ENCODE measurements at regions not wholly inside any gene's neighbourhood (a gene's known extent, or its start where the extent isn't known, plus 50 kb on each side); places are given as distances from the start of the nearest gene placed in this dataset.
A peak's percentile ranks its signal among the peaks of the same experiment; 100 is the strongest.

GRCh38 chr10:125350519-125350918, 190.2 kb upstream of the CTBP2 start:
- Histone ChIP-seq H3K4me1 (ENCODE audit: control insufficient read depth in 2 of 2, insufficient read depth in 1 of 2, low read depth in 1 of 2, low read length in 2 of 2) (no peaks in the 10 kb centered on the region), H3K23ac (ENCODE audit: low read depth, low read length, poor library complexity) (no peak overlapping the region), H3K27me3 (ENCODE audit: control insufficient read depth in 3 of 3, insufficient read depth in 3 of 3, low read depth in 1 of 3, low read length in 3 of 3) (peaks cover 0 to 4% (median 0%) of the 10 kb centered on the region in 3 experiments), H3K9ac (ENCODE audit: low read depth, low read length, poor library complexity) (no peak overlapping the region), H2BK120ac (ENCODE audit: low read depth, low read length) (no peak overlapping the region), H3K4me2 (ENCODE audit: insufficient read depth, low read length, poor library complexity, severe bottlenecking) (no peak overlapping the region), H4K8ac (ENCODE audit: low read depth, low read length) (no peak overlapping the region), H3K4ac (ENCODE audit: low read length) (no peak overlapping the region), H3K18ac (ENCODE audit: low read length) (no peak overlapping the region), H3K79me1 (ENCODE audit: low read depth, low read length) (no peaks in the 10 kb centered on the region), H2BK15ac (ENCODE audit: low read length) (no peak overlapping the region), H3K36me3 (replicated peaks in 1 of 2; ENCODE audit: control insufficient read depth in 2 of 2, insufficient read depth in 2 of 2, low read length in 2 of 2) (no peaks in the 10 kb centered on the region), H3K14ac (ENCODE audit: low read length) (no peak overlapping the region), H2BK12ac (ENCODE audit: low read length) (no peak overlapping the region), H3K4me3 (ENCODE audit: low read length in 2 of 2) (no peak overlapping the region), H4K91ac (ENCODE audit: low read depth, low read length, poor library complexity) (no peak overlapping the region), H2AFZ (ENCODE audit: low read length) (no peak overlapping the region), H2AK5ac (ENCODE audit: low read depth, low read length) (no peak overlapping the region), H3K27ac (replicated peaks; ENCODE audit: low read length) (no peak overlapping the region), H2BK5ac (ENCODE audit: low read length) (no peak overlapping the region), H3K9me3 (replicated peaks in 1 of 2; ENCODE audit: control insufficient read depth in 2 of 2, insufficient read depth in 1 of 2, low read depth in 1 of 2, low read length in 2 of 2) (peaks cover 0 to 3% of the 10 kb centered on the region in 2 donors)
- no CpG with 5 or more reads among the region's 2 CpGs for WGBS, 2 donors (ENCODE audit: extremely low coverage in 2 of 2, insufficient read length in 2 of 2, insufficient replicate concordance in 1 of 2)
- no peak for DNase-seq (ENCODE audit: low spot score)

GRCh38 chr10:125348536-125348935, 188.2 kb upstream of the CTBP2 start:
- Histone ChIP-seq H2BK15ac (ENCODE audit: low read length) (no peak overlapping the region), H3K36me3 (replicated peaks in 1 of 2; ENCODE audit: control insufficient read depth in 2 of 2, insufficient read depth in 2 of 2, low read length in 2 of 2) (no peaks in the 10 kb centered on the region), H3K79me1 (ENCODE audit: low read depth, low read length) (no peaks in the 10 kb centered on the region), H3K9me3 (replicated peaks in 1 of 2; ENCODE audit: control insufficient read depth in 2 of 2, insufficient read depth in 1 of 2, low read depth in 1 of 2, low read length in 2 of 2) (peaks cover 0 to 3% of the 10 kb centered on the region in 2 donors), H2AK5ac (ENCODE audit: low read depth, low read length) (no peak overlapping the region), H3K4ac (ENCODE audit: low read length) (no peak overlapping the region), H2BK120ac (ENCODE audit: low read depth, low read length) (no peak overlapping the region), H3K4me3 (ENCODE audit: low read length in 2 of 2) (no peak overlapping the region), H2AFZ (ENCODE audit: low read length) (no peak overlapping the region), H3K18ac (ENCODE audit: low read length) (no peak overlapping the region), H3K27ac (replicated peaks; ENCODE audit: low read length) (no peak overlapping the region), H4K91ac (ENCODE audit: low read depth, low read length, poor library complexity) (no peak overlapping the region), H3K9ac (ENCODE audit: low read depth, low read length, poor library complexity) (no peak overlapping the region), H4K8ac (ENCODE audit: low read depth, low read length) (no peak overlapping the region), H3K27me3 (ENCODE audit: control insufficient read depth in 3 of 3, insufficient read depth in 3 of 3, low read depth in 1 of 3, low read length in 3 of 3) (peaks cover 0 to 4% (median 0%) of the 10 kb centered on the region in 3 experiments), H2BK12ac (ENCODE audit: low read length) (no peak overlapping the region), H2BK5ac (ENCODE audit: low read length) (no peak overlapping the region), H3K4me2 (ENCODE audit: insufficient read depth, low read length, poor library complexity, severe bottlenecking) (no peak overlapping the region), H3K23ac (ENCODE audit: low read depth, low read length, poor library complexity) (no peak overlapping the region), H3K4me1 (ENCODE audit: control insufficient read depth in 2 of 2, insufficient read depth in 1 of 2, low read depth in 1 of 2, low read length in 2 of 2) (no peaks in the 10 kb centered on the region), H3K14ac (ENCODE audit: low read length) (no peak overlapping the region)
- DNase-seq (ENCODE audit: low spot score) = no peak
- WGBS, 2 donors (ENCODE audit: extremely low coverage in 2 of 2, insufficient read length in 2 of 2, insufficient replicate concordance in 1 of 2) = no CpG with 5 or more reads among the region's 2 CpGs

- H2AK5ac ChIP-seq (ENCODE audit: low read depth, low read length) = no peak overlapping the region
- no peak overlapping the region for H2BK15ac ChIP-seq (ENCODE audit: low read length)
- H3K27ac ChIP-seq (replicated peaks; ENCODE audit: low read length) = no peak overlapping the region
- H3K36me3 ChIP-seq (replicated peaks in 1 of 2; ENCODE audit: control insufficient read depth in 2 of 2, insufficient read depth in 2 of 2, low read length in 2 of 2) = no peaks in the 10 kb centered on the region
- no peak overlapping the region for H3K14ac ChIP-seq (ENCODE audit: low read length)
- H3K79me1 ChIP-seq (ENCODE audit: low read depth, low read length) = no peaks in the 10 kb centered on the region
- H2BK120ac ChIP-seq (ENCODE audit: low read depth, low read length) = no peak overlapping the region
- no peak for DNase-seq (ENCODE audit: low spot score)
- no peak overlapping the region for H3K4ac ChIP-seq (ENCODE audit: low read length)
- H2AFZ ChIP-seq (ENCODE audit: low read length) = no peak overlapping the region
- no peak overlapping the region for H3K23ac ChIP-seq (ENCODE audit: low read depth, low read length, poor library complexity)
- no peak overlapping the region for H3K9ac ChIP-seq (ENCODE audit: low read depth, low read length, poor library complexity)
- H3K4me3 ChIP-seq (ENCODE audit: low read length in 2 of 2) = no peak overlapping the region
- no peaks in the 10 kb centered on the region for H3K27me3 ChIP-seq (ENCODE audit: control insufficient read depth in 3 of 3, insufficient read depth in 3 of 3, low read depth in 1 of 3, low read length in 3 of 3)
- H4K91ac ChIP-seq (ENCODE audit: low read depth, low read length, poor library complexity) = no peak overlapping the region
- no peak overlapping the region for H3K4me2 ChIP-seq (ENCODE audit: insufficient read depth, low read length, poor library complexity, severe bottlenecking)
- no peaks in the 10 kb centered on the region for H3K4me1 ChIP-seq (ENCODE audit: control insufficient read depth in 2 of 2, insufficient read depth in 1 of 2, low read depth in 1 of 2, low read length in 2 of 2)
- H4K8ac ChIP-seq (ENCODE audit: low read depth, low read length) = no peak overlapping the region
- H3K9me3 ChIP-seq (replicated peaks in 1 of 2; ENCODE audit: control insufficient read depth in 2 of 2, insufficient read depth in 1 of 2, low read depth in 1 of 2, low read length in 2 of 2) = peaks cover 0 to 3% of the 10 kb centered on the region in 2 donors
- peak overlapping the region; percentile 32 for H3K18ac ChIP-seq (ENCODE audit: low read length)
- H2BK5ac ChIP-seq (ENCODE audit: low read length) = no peak overlapping the region
- no CpG with 5 or more reads among the region's 19 CpGs for WGBS, 2 donors (ENCODE audit: extremely low coverage in 2 of 2, insufficient read length in 2 of 2, insufficient replicate concordance in 1 of 2)
- no peak overlapping the region for H2BK12ac ChIP-seq (ENCODE audit: low read length)
Measured at GRCh38 chr10:125344573-125345171, 184.3 kb upstream of the CTBP2 start.

GRCh38 chr10:125343983-125344382, 183.6 kb upstream of the CTBP2 start:
- no peak overlapping the region for H2AFZ ChIP-seq (ENCODE audit: low read length)
- no peak for DNase-seq (ENCODE audit: low spot score)
- H2BK15ac ChIP-seq (ENCODE audit: low read length) = no peak overlapping the region
- no peaks in the 10 kb centered on the region for H3K36me3 ChIP-seq (replicated peaks in 1 of 2; ENCODE audit: control insufficient read depth in 2 of 2, insufficient read depth in 2 of 2, low read length in 2 of 2)
- H3K4me2 ChIP-seq (ENCODE audit: insufficient read depth, low read length, poor library complexity, severe bottlenecking) = no peak overlapping the region
- H2AK5ac ChIP-seq (ENCODE audit: low read depth, low read length) = no peak overlapping the region
- no peaks in the 10 kb centered on the region for H3K79me1 ChIP-seq (ENCODE audit: low read depth, low read length)
- no peak overlapping the region for H2BK12ac ChIP-seq (ENCODE audit: low read length)
- H3K27me3 ChIP-seq (ENCODE audit: control insufficient read depth in 3 of 3, insufficient read depth in 3 of 3, low read depth in 1 of 3, low read length in 3 of 3) = no peaks in the 10 kb centered on the region
- H4K8ac ChIP-seq (ENCODE audit: low read depth, low read length) = no peak overlapping the region
- no peaks in the 10 kb centered on the region for H3K4me1 ChIP-seq (ENCODE audit: control insufficient read depth in 2 of 2, insufficient read depth in 1 of 2, low read depth in 1 of 2, low read length in 2 of 2)
- H3K4ac ChIP-seq (ENCODE audit: low read length) = no peak overlapping the region
- no peak overlapping the region for H3K14ac ChIP-seq (ENCODE audit: low read length)
- no peak overlapping the region for H3K4me3 ChIP-seq (ENCODE audit: low read length in 2 of 2)
- H2BK120ac ChIP-seq (ENCODE audit: low read depth, low read length) = no peak overlapping the region
- WGBS, 2 donors (ENCODE audit: extremely low coverage in 2 of 2, insufficient read length in 2 of 2, insufficient replicate concordance in 1 of 2) = no CpG with 5 or more reads among the region's 3 CpGs
- H3K9ac ChIP-seq (ENCODE audit: low read depth, low read length, poor library complexity) = no peak overlapping the region
- H4K91ac ChIP-seq (ENCODE audit: low read depth, low read length, poor library complexity) = no peak overlapping the region
- peaks cover 0 to 3% of the 10 kb centered on the region in 2 donors for H3K9me3 ChIP-seq (replicated peaks in 1 of 2; ENCODE audit: control insufficient read depth in 2 of 2, insufficient read depth in 1 of 2, low read depth in 1 of 2, low read length in 2 of 2)
- H3K27ac ChIP-seq (replicated peaks; ENCODE audit: low read length) = no peak overlapping the region
- H3K23ac ChIP-seq (ENCODE audit: low read depth, low read length, poor library complexity) = no peak overlapping the region
- H3K18ac ChIP-seq (ENCODE audit: low read length) = no peak overlapping the region
- H2BK5ac ChIP-seq (ENCODE audit: low read length) = no peak overlapping the region

Measured in neuronal stem cell (in vitro differentiated cells).